ENCODE measurements at regions not wholly inside any gene's neighbourhood (a gene's known extent, or its start where the extent isn't known, plus 50 kb on each side); places are given as distances from the start of the nearest gene placed in this dataset.
"Not testable (repeated sequence)": the region's sequence is repeated elsewhere in the genome, so short reads cannot be mapped to it uniquely, and the experiment has no call there.

DNA sequence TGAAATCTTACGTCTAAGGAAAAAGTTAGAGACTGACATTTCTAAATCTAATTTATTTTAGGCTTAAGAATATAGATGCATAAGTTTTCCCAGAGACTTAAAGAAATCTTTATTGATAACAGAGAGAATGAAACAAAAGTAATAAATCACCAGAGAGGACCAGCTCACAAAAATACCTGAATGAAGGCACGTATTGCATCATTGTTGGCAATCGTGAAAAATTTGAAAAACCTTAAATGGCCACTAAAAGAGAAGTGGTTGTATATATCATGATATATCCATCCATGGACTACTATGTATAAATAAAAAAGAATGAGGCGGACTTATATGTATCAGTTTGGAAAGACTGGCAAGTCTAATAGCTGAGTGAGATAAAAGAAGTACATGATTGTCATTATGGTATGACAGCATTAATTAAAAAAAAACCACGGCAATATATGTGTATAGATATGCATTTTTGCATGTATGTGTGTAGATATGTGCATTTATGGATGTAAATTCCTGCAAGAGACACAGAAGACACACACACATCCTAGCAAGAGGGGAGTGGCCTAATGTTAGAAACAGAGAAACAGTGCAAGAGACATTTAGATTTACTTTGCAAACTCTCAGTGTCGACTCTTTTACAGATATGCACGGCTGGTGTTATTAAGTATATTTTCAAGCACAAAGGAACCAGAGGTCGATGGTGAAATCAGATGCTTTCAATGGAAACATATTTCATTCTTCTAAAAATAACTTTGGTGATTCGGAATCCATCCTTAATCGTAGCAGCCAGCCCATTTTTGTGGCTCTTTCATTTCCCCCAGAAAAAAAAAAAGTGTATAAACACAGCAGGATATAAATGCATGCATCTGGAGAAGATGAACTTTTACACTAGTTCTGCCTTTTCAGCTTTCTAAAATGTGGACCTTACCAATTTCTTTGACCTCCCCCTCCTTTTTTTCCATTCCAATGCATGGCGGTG lies 156.1 kb upstream of the SALL4 start:
- peak; percentile 44 for DNase-seq (ENCODE audit: low spot score)

- DNase-seq (ENCODE audit: low spot score), result no peak
These were observed 153.4 kb upstream of the SALL4 start for GRCh38 chr20:51955756-51956155.

- no peak for DNase-seq (ENCODE audit: low spot score)
These were observed 151.5 kb upstream of the SALL4 start for GRCh38 chr20:51953731-51954340.

DNA sequence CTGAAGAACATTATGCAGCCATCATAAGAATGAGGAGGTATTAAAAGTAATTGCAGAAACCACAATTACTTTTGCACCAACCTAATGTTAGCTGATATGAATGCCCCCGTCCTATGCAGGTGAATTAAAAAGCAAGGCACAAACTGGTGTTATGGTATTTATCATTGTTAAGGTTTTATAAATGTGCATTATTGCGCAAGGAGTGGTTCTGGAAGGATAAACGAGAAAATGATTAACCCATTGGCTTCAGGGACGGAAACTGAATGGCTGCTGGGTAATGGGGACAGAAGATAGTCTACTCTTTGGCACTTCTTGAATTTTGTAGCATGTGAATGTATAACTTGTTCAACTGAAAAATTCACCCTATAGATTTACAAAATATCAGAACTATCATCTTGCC lies 148.6 kb upstream of the SALL4 start:
- DNase-seq (ENCODE audit: low spot score), result no peak

DNA sequence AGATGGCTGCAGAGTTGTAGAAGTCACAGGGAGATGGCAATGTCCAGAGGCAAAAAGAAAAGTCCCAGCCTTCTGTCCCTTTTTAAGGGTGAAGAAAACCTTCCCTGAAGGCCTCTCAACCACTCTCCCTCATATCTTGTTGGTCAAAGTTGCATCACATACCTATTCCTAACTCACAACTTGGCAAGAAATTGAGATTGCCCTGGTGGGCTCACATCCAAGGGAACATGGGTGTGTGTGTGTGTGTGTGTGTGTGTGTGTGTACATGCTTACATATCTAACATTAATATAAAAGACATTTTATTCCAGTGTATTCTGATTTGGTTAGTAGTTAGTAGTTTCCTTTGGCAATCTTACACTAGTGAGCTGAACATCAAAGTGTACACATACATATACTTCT lies 144.3 kb upstream of the SALL4 start:
- DNase-seq (ENCODE audit: low spot score), result no peak

DNA sequence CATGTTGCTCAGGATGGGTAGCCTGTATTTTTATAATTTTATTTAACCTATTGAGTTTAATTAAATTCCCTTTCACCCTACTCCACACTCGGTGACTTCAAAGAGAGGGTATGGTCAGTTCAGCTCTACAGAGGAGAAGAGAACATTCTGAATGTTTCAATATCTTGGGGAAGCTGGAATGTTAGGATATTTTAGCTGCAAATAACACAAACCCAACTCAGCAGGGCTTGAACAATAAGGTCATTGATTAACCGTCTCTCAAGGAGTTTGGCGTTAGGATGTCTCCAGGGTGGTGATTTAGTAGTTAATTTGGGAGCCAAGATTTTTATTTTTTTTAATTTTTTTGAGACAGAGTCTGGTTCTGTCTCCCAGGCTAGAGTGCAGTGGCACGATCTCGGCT lies 143.6 kb upstream of the SALL4 start:
- DNase-seq (ENCODE audit: low spot score), result no peak

GRCh38 chr20:51945177-51945576 lies 142.9 kb upstream of the SALL4 start:
- DNase-seq (ENCODE audit: low spot score), result no peak

GRCh38 chr20:51943761-51944160 lies 141.4 kb upstream of the SALL4 start:
- DNase-seq (ENCODE audit: low spot score), result no peak

- not testable (repeated sequence) for DNase-seq (ENCODE audit: low spot score)
These were observed 141.0 kb upstream of the SALL4 start for GRCh38 chr20:51943326-51943725.

DNA sequence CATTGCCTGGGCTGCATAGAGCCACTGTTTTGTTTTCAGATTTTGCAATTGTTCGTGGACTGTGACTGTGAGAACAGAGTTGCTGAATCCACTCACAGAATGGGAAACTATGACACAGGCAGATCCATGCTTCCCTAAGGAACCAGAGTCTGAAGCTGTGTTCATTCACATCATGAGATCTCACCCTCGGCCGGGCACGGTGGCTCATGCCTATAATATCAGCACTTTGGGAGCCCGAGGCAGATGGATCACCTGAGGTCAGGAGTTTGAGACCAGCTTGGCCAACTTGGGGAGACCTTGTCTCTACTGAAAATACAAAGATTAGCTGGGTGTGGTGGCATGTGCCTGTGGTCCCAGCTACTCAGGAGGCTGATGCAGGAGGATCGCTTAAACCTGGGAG lies 139.2 kb upstream of the SALL4 start:
- DNase-seq (ENCODE audit: low spot score), result no peak

DNA sequence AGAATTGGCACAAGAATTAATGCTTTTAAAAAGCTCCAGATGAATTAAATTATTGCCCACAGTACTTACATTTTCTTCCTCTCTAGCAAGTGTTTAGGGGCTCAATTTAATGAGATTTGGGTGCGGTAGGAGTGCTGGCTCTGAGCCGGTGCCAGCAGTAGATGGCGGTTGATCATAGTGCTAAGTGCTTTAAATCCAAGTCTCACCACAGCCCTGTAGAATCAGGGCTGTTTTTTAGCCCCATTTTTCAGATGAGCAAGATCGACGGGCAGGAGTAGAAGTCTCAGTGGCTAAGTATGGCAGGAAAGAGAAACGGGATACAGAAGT lies 136.9 kb upstream of the SALL4 start:
- no peak for DNase-seq (ENCODE audit: low spot score)

DNA sequence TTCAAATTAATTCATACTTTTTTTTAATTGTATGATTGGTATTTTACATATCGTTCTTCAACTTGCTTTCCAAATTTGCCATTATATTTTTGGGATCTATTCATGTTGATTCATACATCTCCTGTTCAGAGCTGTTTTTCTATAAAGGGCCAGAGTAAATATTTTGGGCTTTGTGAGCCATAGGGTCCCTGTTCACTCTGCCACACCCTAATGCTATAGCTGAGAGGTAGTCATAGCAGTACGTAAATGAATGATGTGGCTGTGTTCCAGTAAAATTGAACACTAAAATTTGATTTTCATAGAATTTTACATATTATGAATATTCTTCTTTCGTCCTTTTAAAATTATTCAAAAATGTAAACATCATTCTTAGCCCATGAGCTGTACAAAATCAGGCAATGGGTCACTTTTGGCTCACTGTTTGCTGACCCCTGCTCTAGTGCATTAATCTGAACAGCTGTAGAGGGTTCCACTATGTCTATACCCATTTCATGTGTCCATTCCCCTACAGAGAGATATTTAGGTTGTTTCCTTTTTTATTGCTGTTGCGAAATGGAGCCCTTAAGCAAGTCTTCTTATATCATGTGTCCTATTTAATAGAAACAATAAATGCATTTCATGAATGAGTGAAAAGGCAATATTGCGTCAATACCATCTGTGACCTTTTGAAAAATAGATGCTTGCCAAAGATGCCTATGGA lies 136.4 kb upstream of the SALL4 start:
- no peak for DNase-seq (ENCODE audit: low spot score)

DNA sequence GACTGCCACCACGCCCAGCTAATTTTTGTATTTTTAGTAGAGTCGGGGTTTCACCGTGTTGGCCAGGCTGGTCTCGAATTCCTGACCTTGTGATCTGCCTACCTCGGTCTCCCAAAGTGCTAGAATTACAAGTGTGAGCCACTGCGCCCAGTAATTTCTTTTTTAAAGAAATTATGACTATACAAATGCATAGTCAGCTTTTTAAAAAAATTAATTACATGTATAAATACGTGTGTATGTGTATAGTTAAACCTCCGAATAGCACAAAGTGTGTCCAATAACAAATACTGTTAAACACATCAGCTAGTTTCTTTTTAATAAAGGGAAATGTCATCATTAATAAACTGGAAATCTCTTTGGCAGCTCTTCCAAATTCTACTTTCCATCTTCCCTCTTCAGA lies 135.5 kb upstream of the SALL4 start:
- DNase-seq (ENCODE audit: low spot score), result no peak

DNA sequence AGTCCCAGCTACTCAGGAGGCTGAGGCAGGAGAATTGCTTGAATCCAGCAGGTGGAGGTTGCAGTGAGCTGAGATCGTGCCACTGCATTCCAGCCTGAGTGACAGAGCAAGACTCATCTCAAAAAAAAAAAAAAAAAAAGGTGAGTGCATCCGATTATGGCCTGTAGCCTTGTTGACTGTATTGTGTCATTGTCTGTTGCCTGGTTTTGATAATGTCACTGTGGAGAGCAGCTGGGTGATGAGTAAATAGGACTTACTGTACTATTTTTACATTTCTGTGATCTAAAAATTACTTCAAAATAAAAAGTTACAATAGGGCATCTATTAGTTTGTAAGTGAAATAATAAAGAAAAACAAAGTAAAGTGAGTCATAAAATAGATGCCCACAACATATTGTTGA lies 134.1 kb upstream of the SALL4 start:
- DNase-seq (ENCODE audit: low spot score), result no peak

GRCh38 chr20:51935003-51935358 lies 132.7 kb upstream of the SALL4 start:
- no peak for DNase-seq (ENCODE audit: low spot score)

DNA sequence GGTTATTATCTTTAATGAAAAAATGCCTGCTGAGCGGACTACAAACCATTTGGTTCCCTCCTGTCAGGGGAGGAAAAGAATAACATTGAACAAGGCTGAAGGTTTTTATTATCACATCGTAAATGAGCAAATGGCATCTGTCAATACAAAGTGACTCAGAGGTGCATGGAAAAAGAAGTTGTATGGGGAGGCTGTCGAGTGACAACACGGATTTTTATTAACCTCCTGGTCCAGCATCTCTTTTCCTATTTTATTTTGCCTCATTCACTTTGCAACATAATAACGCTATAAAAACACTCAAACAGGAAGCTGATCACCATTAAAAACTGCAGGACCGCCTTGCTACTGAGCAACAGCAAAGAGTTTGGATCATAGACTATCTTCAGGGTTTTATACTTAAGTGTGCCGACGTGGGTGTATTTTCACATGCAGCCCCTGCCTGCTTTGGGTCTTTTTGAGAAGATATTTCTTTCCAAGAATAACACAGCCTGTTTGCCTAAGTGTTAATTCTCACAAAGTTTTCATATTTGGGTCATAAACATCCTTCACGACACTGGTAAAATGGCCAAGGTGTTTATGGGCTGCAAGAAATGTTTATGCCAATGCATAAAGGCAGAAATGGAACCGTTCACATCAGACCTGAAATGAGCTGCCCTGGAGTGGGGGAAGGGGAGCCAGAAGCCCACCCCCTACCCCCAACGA lies 132.1 kb upstream of the SALL4 start:
- peak; percentile 62 for DNase-seq (ENCODE audit: low spot score)

DNA sequence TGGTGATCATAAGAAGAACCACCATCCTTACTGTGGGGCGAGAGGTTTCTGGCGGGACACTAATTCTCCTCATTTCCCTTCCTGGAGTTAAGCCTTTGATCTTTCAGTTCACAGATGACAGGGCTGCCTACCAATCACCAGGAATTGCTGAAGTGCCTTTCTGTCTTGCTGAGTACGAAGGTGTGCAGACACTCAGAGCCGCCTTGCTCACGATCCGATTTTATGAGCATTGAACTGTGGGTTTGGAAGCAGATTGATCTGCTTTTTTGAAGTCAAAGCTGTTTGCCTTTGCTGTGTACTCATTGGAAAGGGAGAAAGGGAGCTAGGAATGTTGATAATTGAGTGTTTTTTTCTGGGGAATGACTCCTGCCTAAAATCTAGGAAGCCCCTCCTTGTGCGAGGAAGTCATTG lies 129.1 kb upstream of the SALL4 start:
- DNase-seq (ENCODE audit: low spot score), result peak; percentile 71

DNA sequence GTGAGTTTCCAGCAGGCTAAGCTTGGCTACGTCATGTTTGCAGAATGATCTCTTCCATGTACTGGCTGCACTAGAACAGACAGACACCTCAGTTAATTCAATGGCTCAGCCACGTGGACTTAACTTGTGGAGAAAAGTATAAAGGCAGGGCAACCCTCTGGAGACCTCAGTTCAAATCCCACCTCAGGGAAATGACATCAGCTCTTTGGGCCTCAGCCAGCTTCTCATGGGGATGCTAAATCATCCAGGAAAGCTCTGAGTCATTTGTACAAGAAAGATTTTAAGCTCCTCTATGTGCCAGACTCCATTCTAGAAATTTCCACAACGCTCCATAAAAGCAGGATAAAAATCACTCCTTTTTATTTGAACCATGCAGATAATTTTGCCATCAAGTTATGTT lies 128.5 kb upstream of the SALL4 start:
- DNase-seq (ENCODE audit: low spot score), result peak; percentile 72

DNA sequence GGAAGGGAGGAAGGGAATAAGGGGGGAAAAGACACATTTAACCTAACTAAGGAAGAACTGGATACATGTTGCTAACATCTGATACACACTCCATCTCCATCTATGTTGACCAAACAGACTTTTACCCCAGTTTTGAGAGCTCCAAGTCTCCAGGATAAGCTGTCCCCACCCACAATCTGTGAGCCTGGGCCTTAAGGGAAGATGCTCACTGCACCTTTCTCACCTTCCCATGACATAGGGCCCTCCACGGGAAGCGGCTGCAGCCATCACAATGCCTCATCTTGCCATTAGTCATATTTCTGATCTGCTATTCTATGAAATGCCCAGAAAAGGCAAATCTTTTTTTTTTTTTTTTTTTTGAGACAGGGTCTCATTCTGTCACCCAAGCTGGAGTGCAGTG lies 126.6 kb upstream of the SALL4 start:
- DNase-seq (ENCODE audit: low spot score), result no peak

- not testable (repeated sequence) for DNase-seq (ENCODE audit: low spot score)
These were observed 125.6 kb upstream of the SALL4 start for GRCh38 chr20:51927970-51928369.

GRCh38 chr20:51926670-51927305 lies 124.5 kb upstream of the SALL4 start:
- DNase-seq (ENCODE audit: low spot score), result no peak

- DNase-seq (ENCODE audit: low spot score), result no peak
These were observed 122.2 kb upstream of the SALL4 start for GRCh38 chr20:51924509-51924908.

All from cerebellar cortex (tissue), 1 donor.